HCT116 (cell line): ENCODE measurements at regions not wholly inside any gene's neighbourhood (a gene's known extent, or its start where the extent isn't known, plus 50 kb on each side); places are given as distances from the start of the nearest gene placed in this dataset.
"Not testable (repeated sequence)": the region's sequence is repeated elsewhere in the genome, so short reads cannot be mapped to it uniquely, and the experiment has no call there.

Source experiments
- ATAC-seq: fragments of 200-7000 bp; cut with Tn5 transposase; 2 replicates; pipeline ENCODE4 v1.9.1; 2020; ENCODE audit warnings: mild to moderate bottlenecking, moderate library complexity
- BruUV-seq: library from RNA; stranded (reverse); fragments of 400-500 nt; replicated peaks from 2 replicates; lab custom pipeline; 2021; lab: Mats Ljungman, UMichigan
- CTCF ChIA-PET: fragments of 300-600 bp; sonication (Branson Sonifier 250); formaldehyde crosslinking; loops from one replicate; lab custom pipeline; 2021; ENCODE audit warnings: antibody characterized with exemption; lab: Charles Lee
- POLR2A ChIA-PET: fragments of 300-600, 350-600 bp; sonication (Branson Sonifier 250); formaldehyde crosslinking; loops from one replicate; lab custom pipeline; 2021; ENCODE audit warnings: antibody characterized with exemption; lab: Charles Lee
- RAD21 ChIA-PET, 2 experiments: fragments of 300-600 bp; sonication (Branson Sonifier 250); formaldehyde crosslinking; loops; one replicate each; lab custom pipeline; 2023; ENCODE audit warnings: low total read pairs in 2 of 2; ENCODE audit not compliant: uncharacterized antibody in 2 of 2, unreplicated experiment in 2 of 2, low non-redundant PET in 1 of 2; lab: Charles Lee
- DNase-seq: peaks from one replicate; pipeline ENCODE4 v3.0.0-alpha.2; 2010; ENCODE audit warnings: low read depth, low spot score
- H2AFZ ChIP-seq: fragments of 200-600 bp; shearing (Covaris generic), sonication (generic); 2 replicates; pipeline ENCODE4 v1.6.1; 2017; ENCODE audit warnings: low read depth, mixed run types, mixed read lengths, antibody characterized with exemption, low read length; ENCODE audit not compliant: poor library complexity, severe bottlenecking
- H3K27ac ChIP-seq: 2 replicates; pipeline ENCODE4 v1.5.1; 2012; ENCODE audit warnings: low read depth, low read length
- H3K27me3 ChIP-seq: fragments of 200-600 bp; sonication (generic); 2 replicates; pipeline ENCODE4 v1.6.1; 2016; ENCODE audit warnings: mixed run types, low read length, mixed read lengths; ENCODE audit not compliant: insufficient read depth
- H3K36me3 ChIP-seq, 2 experiments: fragments of 200-500 bp in 1 of 2; fragments of 200-600 bp in 1 of 2; sonication (Bioruptor generic) in 1 of 2; sonication (generic) in 1 of 2; 2 replicates each; pipeline versions ENCODE4 v1.5.1 to v1.6.1; 2014 to 2016; ENCODE audit warnings: low read length in 2 of 2, inconsistent platforms in 1 of 2, mixed read lengths in 1 of 2, mixed run types in 1 of 2; ENCODE audit not compliant: insufficient read depth in 2 of 2, control insufficient read depth in 1 of 2
- H3K4me1 ChIP-seq, 2 experiments: fragments of 200-600 bp in 1 of 2; sonication (generic) in 1 of 2; 2 replicates each; pipeline versions ENCODE4 v1.5.1 to v1.6.1; 2012 to 2017; ENCODE audit warnings: low read length in 2 of 2, inconsistent platforms in 1 of 2, mild to moderate bottlenecking in 1 of 2, mixed read lengths in 1 of 2, mixed run types in 1 of 2, moderate library complexity in 1 of 2; ENCODE audit not compliant: insufficient read depth in 2 of 2, control insufficient read depth in 1 of 2
- H3K4me2 ChIP-seq: fragments of 200-600 bp; sonication (generic); 2 replicates; pipeline ENCODE4 v1.6.1; 2017; ENCODE audit warnings: mixed run types, low read length, mixed read lengths
- H3K4me3 ChIP-seq, 2 experiments: fragments of 200-600 bp in 1 of 2; sonication (generic) in 1 of 2; replicated peaks in 1 of 2; 2 replicates each; pipeline ENCODE4 v1.5.1; 2011 to 2016; ENCODE audit warnings: low read length in 2 of 2, control low read depth in 1 of 2, low read depth in 1 of 2, mild to moderate bottlenecking in 1 of 2, mixed read lengths in 1 of 2, mixed run types in 1 of 2
- H3K79me2 ChIP-seq: fragments of 200-600 bp; sonication (generic); 2 replicates; pipeline ENCODE4 v1.6.1; 2017; ENCODE audit warnings: mild to moderate bottlenecking, mixed run types, low read length, moderate library complexity, mixed read lengths; ENCODE audit not compliant: insufficient read depth
- H3K9ac ChIP-seq: fragments of 200-600 bp; sonication (generic); 2 replicates; pipeline ENCODE4 v1.6.1; 2016; ENCODE audit warnings: low read length, mixed read lengths
- H3K9me2 ChIP-seq: fragments of 200-600 bp; sonication (generic), shearing (Covaris generic); 2 replicates; pipeline ENCODE4 v1.6.1; 2017; ENCODE audit warnings: mixed run types, mild to moderate bottlenecking, moderate library complexity; ENCODE audit not compliant: insufficient read depth
- H3K9me3 ChIP-seq, 2 experiments: fragments of 200-500 bp in 1 of 2; fragments of 200-600 bp in 1 of 2; sonication (Bioruptor generic) in 1 of 2; sonication (generic) in 1 of 2; 2 replicates each; pipeline ENCODE4 v1.6.1; 2014 to 2017; ENCODE audit warnings: low read length in 2 of 2, mixed read lengths in 2 of 2, inconsistent platforms in 1 of 2, low read depth in 1 of 2, mild to moderate bottlenecking in 1 of 2, mixed run types in 1 of 2, moderate library complexity in 1 of 2; ENCODE audit not compliant: control insufficient read depth in 1 of 2, insufficient read depth in 1 of 2
- H4K20me1 ChIP-seq: fragments of 200-600 bp; sonication (generic), shearing (Covaris generic); 2 replicates; pipeline ENCODE4 v1.6.1; 2017; ENCODE audit warnings: mixed run types, mild to moderate bottlenecking, moderate library complexity; ENCODE audit not compliant: insufficient read depth
- CEBPB ChIP-seq: IDR thresholded peaks from 2 replicates; pipeline ENCODE4 v1.6.1; 2012; ENCODE audit warnings: low read depth
- EGR1 ChIP-seq: IDR thresholded peaks from 2 replicates; pipeline ENCODE4 v1.6.1; 2012; ENCODE audit warnings: low read depth
- ELF1 ChIP-seq: IDR thresholded peaks from 2 replicates; pipeline ENCODE4 v1.6.1; 2012; ENCODE audit warnings: low read depth, borderline replicate concordance
- EZH2phosphoT487 ChIP-seq: fragments of 200-600 bp; IDR thresholded peaks from 2 replicates; pipeline ENCODE4 v1.6.1; 2018; ENCODE audit warnings: antibody characterized with exemption, borderline replicate concordance
- FOSL1 ChIP-seq: IDR thresholded peaks from 2 replicates; pipeline ENCODE4 v1.6.1; 2012; ENCODE audit warnings: low read depth
- POLR2AphosphoS5 ChIP-seq: IDR thresholded peaks from 2 replicates; pipeline ENCODE4 v1.6.1; 2011; ENCODE audit warnings: mild to moderate bottlenecking, low read depth, low read length, moderate library complexity
- RAD21 ChIP-seq: IDR thresholded peaks from 2 replicates; pipeline ENCODE4 v1.6.1; 2012; ENCODE audit warnings: low read depth, mild to moderate bottlenecking
- SIN3A ChIP-seq: IDR thresholded peaks from 2 replicates; pipeline ENCODE4 v1.6.1; 2012; ENCODE audit warnings: low read depth
- SP1 ChIP-seq: IDR thresholded peaks from 2 replicates; pipeline ENCODE4 v1.6.1; 2012; ENCODE audit warnings: low read depth
- SRF ChIP-seq: IDR thresholded peaks from 2 replicates; pipeline ENCODE4 v1.6.1; 2012; ENCODE audit warnings: low read depth
- intact Hi-C: fragments of 100-400 bp; cut with micrococcal nuclease; formaldehyde crosslinking; loops from 2 replicates; pipeline ENCODE4 v1.10.0; 2022
- TF ChIP-seq, protein P1 (sequence below): IDR thresholded peaks from 2 replicates; pipeline ENCODE4 v1.6.1; 2012; ENCODE audit warnings: low read depth
- TF ChIP-seq, protein P2 (sequence below), 3 experiments: fragments of 200-600 bp in 1 of 3; sonication (generic) in 1 of 3; IDR thresholded peaks in 2 of 3; conservative IDR thresholded peaks in 1 of 3; 2 replicates each; pipeline ENCODE4 v1.5.1; 2012 to 2017; ENCODE audit warnings: low read depth in 2 of 3, low read length in 2 of 3, antibody characterized with exemption in 1 of 3, borderline replicate concordance in 1 of 3, control low read depth in 1 of 3, mild to moderate bottlenecking in 1 of 3, mixed read lengths in 1 of 3, mixed run types in 1 of 3, moderate library complexity in 1 of 3; ENCODE audit not compliant: insufficient read depth in 1 of 3

DNA sequence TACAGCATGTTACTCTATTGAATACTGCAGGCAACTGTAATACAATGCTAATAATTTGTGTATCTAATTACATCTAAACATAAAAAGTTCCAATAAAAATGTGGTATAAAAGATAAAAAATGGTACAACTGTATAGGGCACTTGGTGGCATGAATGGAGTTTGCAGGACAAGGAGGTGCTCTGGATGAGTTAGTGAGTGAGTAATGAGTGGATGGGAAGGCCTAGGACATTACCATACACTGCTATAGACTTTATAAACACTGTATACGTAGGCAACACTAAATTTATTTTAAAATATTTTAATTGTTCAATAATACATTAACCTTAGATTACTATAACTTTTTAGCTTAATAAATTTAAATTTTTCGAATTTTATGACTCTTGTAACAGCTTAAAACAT lies 579.6 kb upstream of the MAN1A1 start:
- DNase-seq (no peak), ATAC-seq (no peak)
- Histone ChIP-seq H3K79me2 (no peaks in the 10 kb centered on the region), H3K27me3 (no peaks in the 10 kb centered on the region), H3K36me3 (no peaks in the 10 kb centered on the region), H4K20me1 (no peaks in the 10 kb centered on the region), H3K9ac (no peak overlapping the region), H2AFZ (no peak overlapping the region), H3K4me3 (no peak overlapping the region), H3K27ac (no peak overlapping the region), H3K4me2 (no peak overlapping the region), H3K4me1 (no peaks in the 10 kb centered on the region), H3K9me3 (peaks cover 0 to 3% of the 10 kb centered on the region in 2 experiments; a peak in 2 of 4 replicates), H3K9me2 (no peaks in the 10 kb centered on the region)
- POLR2A ChIA-PET: no interaction called here
- BruUV-seq: no TSS peak
- intact Hi-C loops: no loop called here
- CTCF ChIA-PET: no interaction called here
- TF ChIP-seq RAD21 (no peak), CEBPB (no peak), SIN3A (no peak), EZH2phosphoT487 (no peak), POLR2AphosphoS5 (no peak), SRF (no peak), SP1 (no peak), EGR1 (no peak), FOSL1 (no peak), ELF1 (no peak)
- TF ChIP-seq, protein P1, sequence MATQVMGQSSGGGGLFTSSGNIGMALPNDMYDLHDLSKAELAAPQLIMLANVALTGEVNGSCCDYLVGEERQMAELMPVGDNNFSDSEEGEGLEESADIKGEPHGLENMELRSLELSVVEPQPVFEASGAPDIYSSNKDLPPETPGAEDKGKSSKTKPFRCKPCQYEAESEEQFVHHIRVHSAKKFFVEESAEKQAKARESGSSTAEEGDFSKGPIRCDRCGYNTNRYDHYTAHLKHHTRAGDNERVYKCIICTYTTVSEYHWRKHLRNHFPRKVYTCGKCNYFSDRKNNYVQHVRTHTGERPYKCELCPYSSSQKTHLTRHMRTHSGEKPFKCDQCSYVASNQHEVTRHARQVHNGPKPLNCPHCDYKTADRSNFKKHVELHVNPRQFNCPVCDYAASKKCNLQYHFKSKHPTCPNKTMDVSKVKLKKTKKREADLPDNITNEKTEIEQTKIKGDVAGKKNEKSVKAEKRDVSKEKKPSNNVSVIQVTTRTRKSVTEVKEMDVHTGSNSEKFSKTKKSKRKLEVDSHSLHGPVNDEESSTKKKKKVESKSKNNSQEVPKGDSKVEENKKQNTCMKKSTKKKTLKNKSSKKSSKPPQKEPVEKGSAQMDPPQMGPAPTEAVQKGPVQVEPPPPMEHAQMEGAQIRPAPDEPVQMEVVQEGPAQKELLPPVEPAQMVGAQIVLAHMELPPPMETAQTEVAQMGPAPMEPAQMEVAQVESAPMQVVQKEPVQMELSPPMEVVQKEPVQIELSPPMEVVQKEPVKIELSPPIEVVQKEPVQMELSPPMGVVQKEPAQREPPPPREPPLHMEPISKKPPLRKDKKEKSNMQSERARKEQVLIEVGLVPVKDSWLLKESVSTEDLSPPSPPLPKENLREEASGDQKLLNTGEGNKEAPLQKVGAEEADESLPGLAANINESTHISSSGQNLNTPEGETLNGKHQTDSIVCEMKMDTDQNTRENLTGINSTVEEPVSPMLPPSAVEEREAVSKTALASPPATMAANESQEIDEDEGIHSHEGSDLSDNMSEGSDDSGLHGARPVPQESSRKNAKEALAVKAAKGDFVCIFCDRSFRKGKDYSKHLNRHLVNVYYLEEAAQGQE: no peak
- TF ChIP-seq, protein P2, sequence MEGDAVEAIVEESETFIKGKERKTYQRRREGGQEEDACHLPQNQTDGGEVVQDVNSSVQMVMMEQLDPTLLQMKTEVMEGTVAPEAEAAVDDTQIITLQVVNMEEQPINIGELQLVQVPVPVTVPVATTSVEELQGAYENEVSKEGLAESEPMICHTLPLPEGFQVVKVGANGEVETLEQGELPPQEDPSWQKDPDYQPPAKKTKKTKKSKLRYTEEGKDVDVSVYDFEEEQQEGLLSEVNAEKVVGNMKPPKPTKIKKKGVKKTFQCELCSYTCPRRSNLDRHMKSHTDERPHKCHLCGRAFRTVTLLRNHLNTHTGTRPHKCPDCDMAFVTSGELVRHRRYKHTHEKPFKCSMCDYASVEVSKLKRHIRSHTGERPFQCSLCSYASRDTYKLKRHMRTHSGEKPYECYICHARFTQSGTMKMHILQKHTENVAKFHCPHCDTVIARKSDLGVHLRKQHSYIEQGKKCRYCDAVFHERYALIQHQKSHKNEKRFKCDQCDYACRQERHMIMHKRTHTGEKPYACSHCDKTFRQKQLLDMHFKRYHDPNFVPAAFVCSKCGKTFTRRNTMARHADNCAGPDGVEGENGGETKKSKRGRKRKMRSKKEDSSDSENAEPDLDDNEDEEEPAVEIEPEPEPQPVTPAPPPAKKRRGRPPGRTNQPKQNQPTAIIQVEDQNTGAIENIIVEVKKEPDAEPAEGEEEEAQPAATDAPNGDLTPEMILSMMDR (IDR thresholded peaks at IDR 0.05 in 2 of 3, conservative IDR thresholded peaks at IDR 0.05 in 1 of 3; ENCODE audit: borderline replicate concordance in 1 of 3, insufficient read depth in 1 of 3, low read depth in 2 of 3, low read length in 2 of 3): no peak
- RAD21 ChIA-PET: no interaction called here

DNA sequence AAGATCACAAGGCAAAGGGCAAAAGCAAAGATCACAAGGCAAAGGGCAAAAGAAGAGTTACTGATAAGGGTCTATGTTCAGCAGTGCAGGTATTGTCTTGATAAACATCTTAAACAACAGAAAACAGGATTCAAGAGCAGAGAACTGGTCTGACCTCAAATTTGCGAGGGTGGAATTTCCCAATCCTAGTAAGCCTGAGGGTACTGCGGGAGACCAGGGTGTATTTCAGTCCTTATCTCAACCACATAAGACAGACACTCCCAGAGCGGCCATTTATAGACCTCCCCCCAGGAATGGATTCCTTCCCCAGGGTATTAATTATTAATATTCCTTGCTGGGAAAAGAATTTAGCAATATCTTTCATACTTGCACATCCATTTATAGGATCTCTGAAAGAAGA lies 575.3 kb upstream of the MAN1A1 start:
- H3K9ac ChIP-seq, BruUV-seq, H2AFZ ChIP-seq, H4K20me1 ChIP-seq, ATAC-seq, DNase-seq, H3K4me3 ChIP-seq, H3K27ac ChIP-seq, H3K9me2 ChIP-seq, POLR2A ChIA-PET, H3K4me1 ChIP-seq, CTCF ChIA-PET, H3K36me3 ChIP-seq, intact Hi-C loops, H3K79me2 ChIP-seq, RAD21 ChIA-PET, H3K4me2 ChIP-seq, H3K27me3 ChIP-seq: not testable (repeated sequence)
- peaks cover 11 to 13% of the 10 kb centered on the region in 2 experiments; a peak in 2 of 4 replicates for H3K9me3 ChIP-seq
